ENCODE measurements at regions not wholly inside any gene's neighbourhood (a gene's known extent, or its start where the extent isn't known, plus 50 kb on each side); places are given as distances from the start of the nearest gene placed in this dataset.
"Not testable (repeated sequence)": the region's sequence is repeated elsewhere in the genome, so short reads cannot be mapped to it uniquely, and the experiment has no call there.

GRCh38 chr12:125340791-125341190 lies 275.6 kb downstream of the AACS start:
- peaks cover 18% of the 10 kb centered on the region for H3K27me3 Mint-ChIP-seq
- H3K4me3 Mint-ChIP-seq, result no peak overlapping the region
- H3K27ac Mint-ChIP-seq, result no peak overlapping the region
- H3K9me3 Mint-ChIP-seq, result no peaks in the 10 kb centered on the region
- no peaks in the 10 kb centered on the region for H3K4me1 Mint-ChIP-seq
- no peaks in the 10 kb centered on the region for H3K36me3 Mint-ChIP-seq

GRCh38 chr12:125341422-125341821 lies 276.2 kb downstream of the AACS start:
- H3K4me1 Mint-ChIP-seq, result no peaks in the 10 kb centered on the region

DNA sequence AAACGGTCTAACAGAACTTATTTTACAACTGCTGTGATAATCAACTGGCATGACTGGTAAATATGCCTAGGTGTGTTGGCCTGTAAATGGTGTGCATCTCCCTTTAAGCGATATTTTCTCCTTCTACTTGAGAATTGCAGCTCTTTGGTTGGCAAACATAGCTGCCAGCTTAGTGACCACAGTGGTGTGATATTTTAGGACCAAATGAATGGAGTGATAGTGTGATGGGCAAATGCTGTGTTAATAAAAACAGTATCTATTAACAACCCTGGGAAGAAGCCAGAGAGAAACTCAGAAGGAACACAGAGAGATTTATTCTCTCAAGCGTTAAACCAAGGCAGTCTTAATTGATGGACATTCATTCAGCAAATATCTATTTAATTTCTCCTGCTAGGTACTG lies 278.4 kb downstream of the AACS start:
- no peaks in the 10 kb centered on the region for H3K4me1 Mint-ChIP-seq
- no peak overlapping the region for H3K4me3 Mint-ChIP-seq
- H3K27me3 Mint-ChIP-seq, result peaks cover 13% of the 10 kb centered on the region
- no peak overlapping the region for H3K27ac Mint-ChIP-seq
- no peaks in the 10 kb centered on the region for H3K36me3 Mint-ChIP-seq
- no peaks in the 10 kb centered on the region for H3K9me3 Mint-ChIP-seq

More at GRCh38 chr12:125341422-125341821, 276.2 kb downstream of the AACS start:
- H3K27ac Mint-ChIP-seq, result no peak overlapping the region
- no peaks in the 10 kb centered on the region for H3K36me3 Mint-ChIP-seq
- H3K27me3 Mint-ChIP-seq, result peaks cover 18% of the 10 kb centered on the region
- H3K4me3 Mint-ChIP-seq, result no peak overlapping the region
- H3K9me3 Mint-ChIP-seq, result no peaks in the 10 kb centered on the region

DNA sequence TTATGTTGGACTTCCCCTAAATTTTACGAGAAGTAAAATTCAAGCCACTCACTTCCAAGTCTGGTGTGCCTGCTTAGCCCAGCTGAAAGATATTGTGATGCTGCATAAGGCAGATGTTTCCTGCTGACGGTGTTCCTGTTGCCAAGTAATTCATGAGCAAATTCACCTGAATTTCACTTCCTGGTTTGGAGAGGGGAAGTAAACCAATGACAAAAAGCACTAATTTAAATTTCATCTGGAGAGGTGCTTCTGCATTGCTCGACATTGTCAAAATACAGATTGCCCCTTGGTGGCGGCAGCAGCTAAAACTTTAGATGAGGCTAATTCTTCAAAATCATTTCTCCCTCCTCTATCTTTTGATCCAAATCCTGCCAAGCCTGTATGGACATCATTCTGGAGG lies 281.1 kb downstream of the AACS start:
- Mint-ChIP-seq H3K4me1 (no peaks in the 10 kb centered on the region), H3K36me3 (no peaks in the 10 kb centered on the region), H3K9me3 (no peaks in the 10 kb centered on the region), H3K27ac (no peak overlapping the region), H3K4me3 (no peak overlapping the region), H3K27me3 (peaks cover 19% of the 10 kb centered on the region)

- H3K9me3 Mint-ChIP-seq, result no peaks in the 10 kb centered on the region
- no peaks in the 10 kb centered on the region for H3K4me1 Mint-ChIP-seq
- no peak overlapping the region for H3K27ac Mint-ChIP-seq
- H3K27me3 Mint-ChIP-seq, result peaks cover 7% of the 10 kb centered on the region
- no peak overlapping the region for H3K4me3 Mint-ChIP-seq
- H3K36me3 Mint-ChIP-seq, result no peaks in the 10 kb centered on the region
These were observed 286.6 kb downstream of the AACS start for GRCh38 chr12:125351788-125352187.

DNA sequence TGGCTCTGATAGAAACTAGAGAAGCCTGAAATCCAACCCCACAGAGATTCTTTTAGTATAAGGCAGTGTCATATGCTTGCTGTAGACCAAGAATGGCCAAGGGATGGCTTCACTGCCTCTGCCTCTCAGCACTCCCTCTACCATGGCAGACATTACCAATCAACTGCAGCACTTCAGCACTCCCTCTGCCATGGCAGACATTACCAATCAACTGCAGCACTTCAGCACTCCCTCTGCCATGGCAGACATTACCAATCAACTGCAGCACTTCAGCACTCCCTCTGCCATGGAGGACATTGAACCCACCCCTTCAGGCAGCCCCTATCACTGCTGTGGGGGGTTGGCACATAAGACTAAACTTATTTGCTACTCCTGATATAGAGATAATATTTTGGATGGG lies 287.8 kb downstream of the AACS start:
- not testable (repeated sequence) for H3K27ac Mint-ChIP-seq, H3K36me3 Mint-ChIP-seq, H3K4me1 Mint-ChIP-seq, H3K4me3 Mint-ChIP-seq, H3K9me3 Mint-ChIP-seq, H3K27me3 Mint-ChIP-seq

DNA sequence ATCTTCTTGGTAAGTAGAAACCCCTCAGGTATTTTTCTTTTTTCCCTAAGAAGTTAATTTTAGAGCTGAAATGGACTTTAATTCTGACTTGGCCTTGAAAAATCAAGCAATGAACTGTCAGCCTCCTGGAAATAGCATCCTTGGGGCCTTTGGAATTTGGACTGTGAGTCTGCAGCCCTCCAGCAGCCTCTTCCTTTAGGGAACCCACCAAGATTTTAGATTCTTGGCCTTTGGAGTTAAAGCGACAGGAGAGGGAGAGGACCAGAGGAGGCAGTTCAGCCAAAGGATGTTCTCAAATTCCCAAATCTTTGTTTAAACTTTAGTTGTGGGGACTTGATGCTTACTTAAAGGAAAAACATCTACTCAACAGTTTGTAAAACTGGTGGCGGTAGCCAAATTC lies 288.6 kb downstream of the AACS start:
- no peaks in the 10 kb centered on the region for H3K4me1 Mint-ChIP-seq
- H3K36me3 Mint-ChIP-seq, result no peaks in the 10 kb centered on the region
- H3K27me3 Mint-ChIP-seq, result peaks cover 7% of the 10 kb centered on the region
- no peaks in the 10 kb centered on the region for H3K9me3 Mint-ChIP-seq
- no peak overlapping the region for H3K4me3 Mint-ChIP-seq
- H3K27ac Mint-ChIP-seq, result no peak overlapping the region

GRCh38 chr12:125355614-125356013 lies 290.4 kb downstream of the AACS start:
- Mint-ChIP-seq H3K36me3 (no peaks in the 10 kb centered on the region), H3K27me3 (peaks cover 3% of the 10 kb centered on the region), H3K27ac (no peak overlapping the region), H3K9me3 (no peaks in the 10 kb centered on the region), H3K4me1 (no peaks in the 10 kb centered on the region), H3K4me3 (no peak overlapping the region)

DNA sequence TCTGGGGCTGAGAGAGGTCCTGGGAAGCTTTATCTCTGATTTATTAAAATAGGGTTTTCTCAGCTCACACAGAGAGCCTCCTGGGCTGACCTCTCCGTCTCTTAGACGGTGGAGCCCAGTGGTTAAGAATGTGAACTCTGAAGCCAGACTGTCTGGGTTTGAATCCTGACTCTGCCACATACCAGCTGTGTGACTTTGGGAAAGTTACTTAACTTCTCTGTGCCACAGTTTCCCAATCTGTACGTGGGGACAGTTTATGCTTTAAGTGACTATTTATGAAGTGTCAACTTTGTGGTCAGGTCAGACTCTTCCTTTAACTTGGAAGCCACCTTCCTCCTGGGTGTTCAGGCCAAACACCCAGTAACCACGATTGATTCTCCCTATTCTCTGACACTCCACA lies 290.9 kb downstream of the AACS start:
- no peaks in the 10 kb centered on the region for H3K27me3 Mint-ChIP-seq
- H3K4me3 Mint-ChIP-seq, result no peak overlapping the region
- H3K4me1 Mint-ChIP-seq, result no peaks in the 10 kb centered on the region
- no peak overlapping the region for H3K27ac Mint-ChIP-seq
- no peaks in the 10 kb centered on the region for H3K36me3 Mint-ChIP-seq
- no peaks in the 10 kb centered on the region for H3K9me3 Mint-ChIP-seq

- H3K4me3 Mint-ChIP-seq, result no peak overlapping the region
- no peaks in the 10 kb centered on the region for H3K9me3 Mint-ChIP-seq
- H3K27ac Mint-ChIP-seq, result no peak overlapping the region
- H3K27me3 Mint-ChIP-seq, result no peaks in the 10 kb centered on the region
- H3K36me3 Mint-ChIP-seq, result no peaks in the 10 kb centered on the region
- no peaks in the 10 kb centered on the region for H3K4me1 Mint-ChIP-seq
These were observed 292.3 kb downstream of the AACS start for GRCh38 chr12:125357561-125357960.

DNA sequence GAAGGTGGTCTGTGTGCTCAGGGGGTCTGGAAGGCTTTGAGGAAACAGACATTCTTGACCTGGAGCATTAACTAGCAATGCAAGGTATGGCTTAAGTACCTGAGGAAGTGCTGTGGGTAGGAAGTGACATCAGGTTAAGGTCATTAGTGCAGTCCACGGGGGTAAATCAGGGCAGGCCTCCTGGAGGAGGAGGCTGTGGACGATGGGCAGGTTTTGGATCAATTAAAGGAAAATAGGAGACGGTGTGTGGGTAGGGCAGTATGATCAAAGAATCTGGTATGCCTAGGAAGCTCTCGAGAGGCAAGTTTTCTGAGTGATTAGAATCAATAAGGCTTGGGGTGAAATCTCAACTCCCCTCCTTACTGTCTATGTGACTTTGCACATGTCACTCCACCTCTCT lies 295.3 kb downstream of the AACS start:
- Mint-ChIP-seq H3K27me3 (no peaks in the 10 kb centered on the region), H3K4me3 (no peak overlapping the region), H3K27ac (no peak overlapping the region), H3K36me3 (no peaks in the 10 kb centered on the region), H3K9me3 (no peaks in the 10 kb centered on the region), H3K4me1 (no peaks in the 10 kb centered on the region)

DNA sequence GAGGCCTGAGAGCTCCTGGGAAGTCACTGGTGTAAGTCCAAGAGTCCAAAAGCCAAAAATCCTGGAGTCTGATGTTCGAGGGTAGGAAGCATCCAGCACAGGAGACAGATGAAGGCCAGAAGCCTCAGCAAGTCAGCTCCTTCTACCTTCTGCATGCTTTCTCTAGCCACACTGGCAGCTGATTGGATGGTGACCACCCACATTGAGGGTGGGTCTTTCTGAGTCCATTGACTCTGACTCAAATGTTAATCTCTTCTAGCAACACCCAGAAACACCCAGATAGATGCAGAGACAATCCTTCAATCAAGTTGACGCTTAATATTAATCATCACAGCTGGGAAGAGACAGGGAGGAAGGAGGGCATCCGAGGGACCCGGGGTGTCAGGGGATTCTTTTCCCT lies 305.8 kb downstream of the AACS start:
- Mint-ChIP-seq H3K36me3 (no peaks in the 10 kb centered on the region), H3K27me3 (peaks cover 5% of the 10 kb centered on the region), H3K27ac (no peak overlapping the region), H3K4me3 (no peak overlapping the region), H3K4me1 (no peaks in the 10 kb centered on the region), H3K9me3 (no peaks in the 10 kb centered on the region)

DNA sequence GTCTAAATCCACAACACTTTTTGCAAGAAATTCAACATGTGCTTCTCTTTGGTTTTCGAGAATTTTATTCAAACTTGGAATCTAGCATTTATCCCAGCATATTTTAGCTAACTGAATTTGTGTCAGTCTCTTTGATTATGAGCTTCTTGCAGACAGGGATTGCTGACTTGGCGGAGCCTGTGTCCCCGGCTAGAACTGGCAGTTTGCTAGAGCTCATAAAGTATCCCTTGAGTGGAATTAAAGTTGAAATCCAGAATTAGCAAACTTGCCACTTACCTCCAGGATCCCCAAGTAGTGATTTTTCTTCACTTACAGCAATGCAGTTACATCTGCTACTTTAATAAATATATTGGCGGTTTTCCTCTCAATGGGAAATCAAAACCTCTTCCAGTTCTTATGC lies 306.9 kb downstream of the AACS start:
- Mint-ChIP-seq H3K27ac (no peak overlapping the region), H3K9me3 (no peaks in the 10 kb centered on the region), H3K4me3 (no peak overlapping the region), H3K36me3 (no peaks in the 10 kb centered on the region), H3K4me1 (no peaks in the 10 kb centered on the region), H3K27me3 (peaks cover 4% of the 10 kb centered on the region)

- Mint-ChIP-seq H3K36me3 (no peaks in the 10 kb centered on the region), H3K4me3 (no peak overlapping the region), H3K27me3 (peaks cover 8% of the 10 kb centered on the region), H3K9me3 (no peaks in the 10 kb centered on the region), H3K4me1 (no peaks in the 10 kb centered on the region), H3K27ac (no peak overlapping the region)
These were observed 308.1 kb downstream of the AACS start for GRCh38 chr12:125373375-125373774.

GRCh38 chr12:125376422-125376821 lies 311.2 kb downstream of the AACS start:
- no peaks in the 10 kb centered on the region for H3K36me3 Mint-ChIP-seq
- no peak overlapping the region for H3K4me3 Mint-ChIP-seq
- H3K4me1 Mint-ChIP-seq, result no peaks in the 10 kb centered on the region
- no peak overlapping the region for H3K27ac Mint-ChIP-seq
- H3K27me3 Mint-ChIP-seq, result peaks cover 4% of the 10 kb centered on the region
- no peaks in the 10 kb centered on the region for H3K9me3 Mint-ChIP-seq

- Mint-ChIP-seq H3K4me1 (no peaks in the 10 kb centered on the region), H3K27me3 (peaks cover 4% of the 10 kb centered on the region), H3K4me3 (no peak overlapping the region), H3K36me3 (no peaks in the 10 kb centered on the region), H3K9me3 (no peaks in the 10 kb centered on the region), H3K27ac (no peak overlapping the region)
These were observed 311.9 kb downstream of the AACS start for GRCh38 chr12:125377093-125377492.

DNA sequence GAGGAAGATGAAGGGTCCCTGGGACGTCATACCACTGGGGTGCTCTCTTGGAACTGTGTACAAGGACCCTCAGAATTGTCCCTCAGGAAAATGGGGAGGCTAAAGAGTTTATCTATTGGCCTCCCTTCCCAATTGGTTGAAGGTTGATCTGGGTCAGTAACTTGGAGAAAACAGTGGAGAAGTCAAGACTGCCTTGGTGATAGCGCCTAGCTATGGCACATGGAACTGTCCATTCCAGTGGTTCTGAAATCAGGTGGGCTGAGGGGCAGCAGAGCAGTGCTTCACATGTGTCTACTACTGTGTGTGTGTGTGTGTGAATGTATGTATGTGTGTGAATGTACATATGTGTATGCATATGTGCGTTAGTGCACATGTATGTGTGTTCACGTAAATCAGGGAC lies 316.1 kb downstream of the AACS start:
- Mint-ChIP-seq H3K27me3 (peaks cover 4% of the 10 kb centered on the region), H3K4me3 (no peak overlapping the region), H3K36me3 (no peaks in the 10 kb centered on the region), H3K9me3 (no peaks in the 10 kb centered on the region), H3K27ac (no peak overlapping the region), H3K4me1 (no peaks in the 10 kb centered on the region)

- no peaks in the 10 kb centered on the region for H3K4me1 Mint-ChIP-seq
- H3K4me3 Mint-ChIP-seq, result no peak overlapping the region
- peaks cover 4% of the 10 kb centered on the region for H3K27me3 Mint-ChIP-seq
- H3K9me3 Mint-ChIP-seq, result no peaks in the 10 kb centered on the region
- no peaks in the 10 kb centered on the region for H3K36me3 Mint-ChIP-seq
- no peak overlapping the region for H3K27ac Mint-ChIP-seq
These were observed 317.7 kb downstream of the AACS start for GRCh38 chr12:125382926-125383325.
